Retina (tissue), 1 donor: ENCODE measurements at regions not wholly inside any gene's neighbourhood (a gene's known extent, or its start where the extent isn't known, plus 50 kb on each side); places are given as distances from the start of the nearest gene placed in this dataset.

Experiments
- DNase-seq: peaks from one replicate; pipeline ENCODE4 v3.0.0-alpha.2; 2016

- DNase-seq, result no peak
These were observed 54.5 kb downstream of the CLDN34 start for GRCh38 chrX:10021461-10022272.

DNA sequence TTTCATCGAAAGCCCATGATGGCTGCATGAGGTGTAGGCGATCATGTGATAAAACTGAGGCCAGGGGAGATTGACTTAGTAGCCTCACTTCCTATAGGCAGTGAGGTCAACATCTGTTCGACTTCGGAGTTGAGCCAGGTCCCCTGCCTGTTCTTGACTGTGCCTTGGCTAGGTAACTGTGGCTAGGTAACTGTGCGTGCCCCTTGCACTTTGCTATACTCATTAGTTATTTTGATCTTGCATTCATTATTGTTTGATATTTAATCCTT lies 55.0 kb downstream of the CLDN34 start:
- no peak for DNase-seq

GRCh38 chrX:10022580-10023245 lies 55.6 kb downstream of the CLDN34 start:
- no peak for DNase-seq

DNA sequence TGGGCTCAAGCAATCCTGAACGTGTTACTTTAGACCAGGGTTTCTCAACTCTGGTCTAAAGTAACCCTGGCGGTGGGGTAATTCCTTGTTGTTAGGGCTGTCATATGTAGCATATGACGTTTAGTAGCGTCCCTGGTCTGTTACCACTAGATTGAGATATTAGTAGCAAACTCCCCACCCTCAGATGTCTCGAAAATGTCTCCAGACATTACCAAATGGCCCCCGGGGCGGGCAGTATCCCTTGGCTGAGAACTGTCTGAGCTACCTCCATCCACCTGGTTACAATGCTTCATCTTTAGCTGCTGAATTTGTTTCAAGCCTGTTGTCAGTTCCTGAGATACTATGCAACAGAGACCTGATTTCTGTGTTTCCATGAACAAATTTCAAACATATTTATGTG lies 56.7 kb downstream of the CLDN34 start:
- no peak for DNase-seq

- DNase-seq, result no peak
These were observed 58.8 kb downstream of the CLDN34 start for GRCh38 chrX:10025742-10026493.

- DNase-seq, result no peak
These were observed 61.3 kb downstream of the CLDN34 start for GRCh38 chrX:10028283-10029104.

DNA sequence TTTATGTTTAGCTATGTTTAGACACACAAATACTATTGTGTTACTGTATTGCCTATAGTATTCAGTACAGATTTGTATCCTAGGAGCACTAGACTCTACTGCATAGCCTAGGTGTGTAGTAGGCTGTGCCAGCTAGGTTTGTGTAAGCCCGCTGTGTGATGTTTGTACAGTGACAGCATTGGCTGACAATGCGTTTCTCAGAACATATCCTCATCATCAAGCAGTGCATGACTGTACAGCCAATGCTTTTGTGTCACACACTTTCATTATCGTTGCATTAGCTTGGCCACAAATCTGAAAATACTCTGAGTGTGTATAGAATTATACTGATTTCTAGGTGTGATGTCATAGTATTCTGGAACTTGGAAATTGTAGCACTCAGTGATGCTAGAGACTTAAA lies 63.4 kb downstream of the CLDN34 start:
- no peak for DNase-seq

DNA sequence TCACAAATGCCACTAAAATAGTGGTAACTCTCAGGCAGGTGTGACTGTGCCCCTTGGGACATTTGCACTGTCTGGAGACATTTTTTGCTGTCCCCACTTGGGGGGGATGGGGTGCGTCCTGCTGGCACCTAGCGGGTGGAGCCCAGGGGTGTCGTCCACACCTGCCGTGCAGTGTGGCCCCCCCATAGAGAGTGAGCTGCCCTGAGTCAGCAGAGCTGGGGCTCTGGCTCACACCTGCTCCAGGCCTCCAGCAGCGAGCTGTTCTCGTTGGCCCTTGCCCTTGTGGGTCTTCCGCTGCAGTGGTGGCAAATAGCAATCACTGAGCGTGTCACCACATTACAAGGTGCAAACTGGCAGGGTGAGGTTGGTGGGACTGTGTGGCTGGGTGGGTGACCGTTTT lies 64.6 kb downstream of the CLDN34 start:
- DNase-seq, result no peak

- DNase-seq, result no peak
These were observed 65.0 kb downstream of the CLDN34 start for GRCh38 chrX:10032147-10032546.

DNA sequence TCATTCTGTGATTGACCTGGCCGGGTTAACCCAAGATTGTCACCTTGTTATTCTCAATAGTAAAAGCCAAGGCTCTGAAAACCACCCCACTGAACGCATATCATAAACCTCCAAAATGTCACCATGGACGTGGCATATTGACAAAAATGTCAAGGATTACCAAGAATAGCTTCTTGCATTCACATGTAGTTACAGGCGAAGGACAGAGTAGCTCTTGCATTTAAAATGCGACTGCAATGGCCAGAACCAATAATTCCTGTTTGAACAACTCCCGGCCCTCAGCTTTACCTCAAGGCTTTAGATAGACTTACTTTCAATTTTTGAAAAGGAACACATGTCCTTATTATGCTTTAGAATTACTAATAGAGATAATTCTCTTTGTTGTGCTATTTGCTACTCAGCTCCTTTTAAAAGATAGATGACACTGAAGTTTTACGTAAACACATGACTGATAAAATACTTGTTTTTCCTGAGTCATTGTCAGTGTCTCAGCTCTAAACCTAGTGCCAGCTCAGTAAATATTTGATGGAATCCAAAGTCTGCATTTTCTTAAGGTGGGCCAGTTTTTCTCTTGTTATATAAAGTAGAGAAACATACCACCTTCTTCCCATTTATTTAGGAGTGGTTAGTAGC lies 66.3 kb downstream of the CLDN34 start:
- no peak for DNase-seq

DNA sequence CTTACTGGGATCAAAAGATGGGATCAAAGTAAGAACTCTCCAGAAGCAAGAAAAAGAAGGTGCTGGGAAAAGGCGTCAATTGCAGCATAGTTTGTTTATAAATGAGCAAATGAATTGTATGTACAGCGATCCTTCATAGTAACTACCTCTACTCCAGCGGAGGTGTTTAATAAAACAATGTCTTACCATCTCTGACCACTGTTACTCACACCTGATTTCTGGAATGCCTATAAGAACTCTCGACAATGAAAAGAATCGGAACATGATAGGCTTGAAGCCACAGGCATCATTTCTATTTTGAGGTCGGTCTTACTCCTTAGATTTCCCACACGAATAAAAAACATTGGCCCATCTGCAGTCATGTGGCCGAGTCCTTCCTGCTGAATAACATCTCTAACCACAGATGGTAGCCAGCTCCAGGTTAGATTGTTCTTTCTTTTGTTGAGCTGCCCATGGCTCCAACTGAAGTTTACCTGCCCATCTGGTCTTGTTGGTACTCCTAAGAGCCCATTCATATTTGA lies 67.6 kb downstream of the CLDN34 start:
- no peak for DNase-seq

DNA sequence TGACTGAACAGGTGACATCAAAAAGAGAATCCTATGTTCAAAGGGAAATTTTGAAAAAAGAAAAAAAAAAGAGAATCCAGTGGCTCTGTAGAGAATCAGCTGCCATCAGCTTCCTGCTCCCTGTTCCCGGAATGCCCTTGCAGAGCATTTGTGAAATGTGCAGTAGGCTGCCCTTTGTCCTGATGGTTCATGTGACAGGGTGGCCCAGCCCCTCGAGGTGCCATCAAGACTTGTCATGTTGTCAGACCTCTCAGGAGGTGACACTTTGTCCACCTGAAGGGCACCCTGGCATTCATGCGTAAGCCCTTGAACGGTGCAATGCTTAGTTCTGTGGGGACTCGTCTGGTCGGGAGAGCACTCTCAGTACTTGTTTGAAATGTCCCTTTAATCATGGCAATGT lies 71.4 kb downstream of the CLDN34 start:
- DNase-seq, result no peak

DNA sequence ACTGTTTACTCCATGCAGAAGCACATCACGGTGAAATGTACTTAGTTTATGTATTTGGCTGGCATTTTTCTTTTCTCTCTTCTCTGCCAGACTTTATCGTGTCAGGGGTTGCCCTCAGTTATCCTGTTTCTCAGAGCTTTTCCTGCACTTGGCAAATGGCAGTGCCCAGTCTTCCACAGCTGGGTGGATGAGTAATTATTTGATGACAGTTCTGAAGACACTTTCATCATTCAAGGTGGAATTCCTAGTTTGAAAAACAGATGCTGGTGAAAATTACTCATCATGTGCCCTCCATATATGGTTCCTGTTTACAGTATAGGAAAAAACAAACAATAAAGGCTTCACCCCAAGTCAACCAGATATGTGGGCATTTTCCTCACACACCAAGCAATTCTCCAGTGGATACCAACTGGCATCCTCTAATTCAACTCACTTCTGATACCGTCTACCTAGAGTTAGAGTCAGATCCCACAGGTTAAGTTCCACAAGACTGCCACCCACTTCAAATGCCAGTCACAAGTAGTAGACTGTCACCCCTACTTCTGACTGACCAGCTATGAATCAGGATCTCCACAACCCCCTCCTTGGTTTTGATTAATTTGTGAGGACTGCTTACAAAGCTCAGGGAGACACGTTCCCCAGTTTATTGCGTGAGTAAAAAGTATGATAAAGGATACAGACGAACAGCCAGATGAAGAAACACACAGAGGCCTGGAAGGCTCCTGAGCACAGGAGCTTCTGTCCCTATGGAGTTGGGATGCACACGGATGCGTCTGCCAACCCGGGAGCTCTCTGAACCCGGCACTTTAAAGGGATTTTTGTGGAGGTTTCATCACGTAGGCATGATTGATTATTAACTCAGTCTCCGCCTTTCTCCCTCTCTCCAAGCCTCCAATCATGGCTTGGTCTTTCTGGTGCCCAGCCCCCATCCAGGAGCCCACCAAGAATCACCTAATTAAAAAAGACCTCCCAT lies 72.9 kb downstream of the CLDN34 start:
- DNase-seq, result no peak

DNA sequence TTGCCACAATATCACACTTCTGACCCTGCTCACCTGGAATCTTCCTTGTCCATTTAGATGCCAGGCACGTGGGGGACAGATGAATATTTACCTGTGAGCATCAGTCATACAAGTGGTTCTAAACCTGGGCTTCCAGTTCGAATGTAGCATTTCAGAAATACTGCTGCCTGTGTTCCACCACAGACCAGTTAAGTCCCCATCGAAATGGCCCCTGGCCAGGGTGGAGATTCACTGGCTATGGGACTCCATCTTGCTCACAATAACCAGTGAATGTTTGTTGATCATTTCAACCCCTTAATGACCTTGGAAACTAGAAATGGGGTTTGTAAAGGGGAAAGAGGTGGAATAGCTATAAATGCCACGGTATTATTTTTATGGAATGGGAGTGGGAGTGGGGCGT lies 73.8 kb downstream of the CLDN34 start:
- DNase-seq, result no peak

DNA sequence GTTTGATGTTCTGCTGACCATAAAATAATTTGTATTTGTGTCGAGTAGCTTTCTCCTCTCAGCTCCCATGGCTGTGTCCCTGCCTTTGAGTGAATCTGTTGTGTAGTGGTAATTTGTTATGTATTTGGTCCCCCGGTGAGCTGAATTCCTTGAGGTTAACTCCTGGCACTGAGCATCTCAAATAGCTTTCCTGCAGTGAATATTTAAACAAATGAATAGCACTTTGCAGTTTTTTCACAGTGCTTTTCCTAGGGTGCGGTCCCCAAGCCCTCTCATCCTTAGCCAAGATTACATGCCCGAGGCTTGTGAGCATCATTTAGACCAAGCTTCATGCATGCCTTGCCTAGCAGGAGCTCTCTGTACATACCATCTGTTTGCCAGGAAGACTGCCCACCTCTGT lies 74.2 kb downstream of the CLDN34 start:
- no peak for DNase-seq

DNA sequence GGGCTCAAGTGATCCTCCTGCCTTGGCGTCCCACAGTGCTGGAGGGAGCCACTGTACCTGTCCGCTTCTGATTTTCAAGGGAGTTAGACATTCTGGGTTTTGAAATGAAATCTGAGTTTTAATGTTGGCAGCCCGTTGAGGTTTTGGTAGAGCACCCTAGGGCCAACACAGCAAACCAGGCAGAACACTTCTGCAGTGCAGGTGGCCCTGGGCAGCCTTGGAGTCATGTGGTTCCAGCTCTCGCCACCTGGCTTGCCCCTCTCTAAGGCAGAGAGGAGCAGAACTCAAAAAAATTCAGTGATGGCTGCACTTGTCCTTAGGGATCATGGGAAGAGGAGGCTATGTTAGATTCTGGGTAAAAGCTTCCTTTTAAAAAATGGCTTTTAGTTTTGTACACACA lies 74.9 kb downstream of the CLDN34 start:
- DNase-seq, result no peak

- no peak for DNase-seq
These were observed 76.2 kb downstream of the CLDN34 start for GRCh38 chrX:10043386-10043785.

DNA sequence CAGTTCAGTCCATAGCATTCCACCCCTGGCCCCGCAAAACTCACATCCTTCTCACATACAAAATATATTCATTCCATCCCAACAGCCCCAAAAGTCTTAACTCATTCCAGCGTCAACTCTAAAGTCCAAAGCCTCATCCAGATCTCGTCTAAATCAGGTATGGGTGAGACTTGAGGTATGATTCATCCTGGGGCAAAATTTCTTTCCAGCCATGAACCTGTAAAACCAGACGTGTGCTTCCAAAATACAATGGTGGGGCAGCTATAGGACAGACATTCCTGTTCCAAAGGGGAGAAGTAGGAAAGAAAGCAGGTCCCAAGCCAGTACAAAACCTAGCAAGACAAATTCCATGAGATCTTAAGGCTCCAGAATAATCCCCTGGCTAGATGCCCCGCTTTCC lies 76.9 kb downstream of the CLDN34 start:
- no peak for DNase-seq

DNA sequence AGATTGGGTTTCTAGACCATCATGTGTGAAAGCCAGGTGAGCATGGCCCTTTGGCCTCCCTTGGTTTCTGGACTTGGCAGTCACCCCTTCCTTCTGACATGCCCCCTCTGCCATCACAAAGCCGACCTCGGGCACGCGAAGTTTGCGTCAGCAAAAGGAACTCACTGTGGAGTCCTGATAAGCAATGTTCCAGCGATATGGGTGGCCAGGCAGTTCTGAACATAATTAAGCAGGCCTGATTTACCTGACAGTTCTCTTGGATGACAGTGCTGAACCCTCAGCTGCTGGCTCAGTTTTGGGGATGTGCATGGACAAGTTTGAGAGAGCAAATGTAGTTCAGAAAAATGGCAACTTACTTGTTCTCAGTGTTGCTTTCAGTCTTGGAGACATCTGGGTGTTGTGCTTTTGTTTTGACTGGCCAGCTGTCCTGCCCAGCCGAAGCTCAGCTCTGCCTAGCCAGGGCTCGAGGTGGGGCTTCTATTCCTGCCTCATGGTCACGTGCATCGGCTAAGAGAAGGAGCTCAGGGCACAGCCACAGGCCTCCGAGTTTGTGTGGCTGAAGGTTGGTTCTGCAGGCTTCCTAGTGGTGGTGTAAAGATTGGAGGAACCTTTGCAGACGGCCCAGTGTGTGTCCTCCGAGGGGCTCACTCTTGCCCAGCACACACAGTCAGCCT lies 78.3 kb downstream of the CLDN34 start:
- DNase-seq, result no peak

DNA sequence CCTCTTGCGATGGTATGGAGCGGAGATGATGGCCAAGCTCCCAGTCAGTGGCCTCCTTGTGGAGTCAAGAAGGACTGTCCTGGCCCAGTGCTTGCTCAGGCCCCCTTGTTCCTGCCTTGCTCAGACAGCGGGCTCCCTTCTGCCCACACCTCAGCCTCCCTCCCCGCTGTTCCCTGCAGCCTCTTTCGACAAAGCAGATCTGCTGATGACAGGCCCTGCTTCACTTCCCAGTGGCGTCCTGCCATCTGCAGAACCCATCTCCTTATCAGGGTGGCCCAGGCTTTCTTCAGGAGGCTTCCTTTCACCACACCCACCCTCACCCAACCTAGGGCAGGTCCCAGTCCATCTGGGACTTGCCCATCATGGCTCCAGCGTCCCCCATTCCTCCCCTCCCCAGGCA lies 80.0 kb downstream of the CLDN34 start:
- DNase-seq, result no peak

DNA sequence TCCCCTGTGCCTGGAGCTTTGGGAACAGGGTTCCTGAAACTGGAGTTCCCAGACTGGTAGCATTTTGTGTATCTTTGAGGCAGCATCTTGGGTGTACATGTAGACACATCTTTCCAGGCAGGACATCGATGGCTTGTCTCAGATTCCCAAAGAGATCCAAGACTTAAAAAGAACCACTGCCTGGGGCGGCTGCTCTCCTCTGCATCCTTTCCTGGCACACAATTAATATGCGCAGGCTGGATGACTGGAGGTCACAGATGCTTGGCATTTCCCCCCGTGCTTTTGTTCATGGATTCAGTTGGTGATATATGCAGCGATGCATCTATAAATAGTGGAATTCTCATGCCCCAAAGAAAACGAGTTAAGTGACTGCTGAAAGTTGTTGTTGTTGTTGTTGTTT lies 80.5 kb downstream of the CLDN34 start:
- no peak for DNase-seq
